Hepatocyte (in vitro differentiated cells): ENCODE measurements at regions not wholly inside any gene's neighbourhood (a gene's known extent, or its start where the extent isn't known, plus 50 kb on each side); places are given as distances from the start of the nearest gene placed in this dataset.

Source experiments
- CTCF ChIP-seq: fragments of 200-600 bp; sonication (generic); IDR thresholded peaks from 2 replicates; pipeline ENCODE4 v1.5.1; 2016; ENCODE audit warnings: antibody characterized with exemption, mild to moderate bottlenecking; ENCODE audit not compliant: poor library complexity
- EZH2phosphoT487 ChIP-seq: fragments of 200-600 bp; sonication (generic); IDR thresholded peaks from one replicate; pipeline ENCODE4 v1.6.1; 2018; ENCODE audit warnings: antibody characterized with exemption, mild to moderate bottlenecking, low read depth, moderate library complexity; ENCODE audit not compliant: unreplicated experiment, severe bottlenecking

- TF ChIP-seq EZH2phosphoT487 (no peak), CTCF (no peak)
Observed at GRCh38 chr2:7866104-7866503, 815.8 kb upstream of the ID2 start.
